HG03103 (cell line): ENCODE measurements at regions not wholly inside any gene's neighbourhood (a gene's known extent, or its start where the extent isn't known, plus 50 kb on each side); places are given as distances from the start of the nearest gene placed in this dataset.

Experiments
- ATAC-seq: cut with Tn5 transposase; IDR thresholded peaks from one replicate; pipeline ENCODE4 v1.9.1; 2021; ENCODE audit warnings: low read depth; ENCODE audit not compliant: unreplicated experiment

GRCh38 chr1:58992643-58993042 is 208.8 kb upstream of the JUN start:
- ATAC-seq: no peak

DNA sequence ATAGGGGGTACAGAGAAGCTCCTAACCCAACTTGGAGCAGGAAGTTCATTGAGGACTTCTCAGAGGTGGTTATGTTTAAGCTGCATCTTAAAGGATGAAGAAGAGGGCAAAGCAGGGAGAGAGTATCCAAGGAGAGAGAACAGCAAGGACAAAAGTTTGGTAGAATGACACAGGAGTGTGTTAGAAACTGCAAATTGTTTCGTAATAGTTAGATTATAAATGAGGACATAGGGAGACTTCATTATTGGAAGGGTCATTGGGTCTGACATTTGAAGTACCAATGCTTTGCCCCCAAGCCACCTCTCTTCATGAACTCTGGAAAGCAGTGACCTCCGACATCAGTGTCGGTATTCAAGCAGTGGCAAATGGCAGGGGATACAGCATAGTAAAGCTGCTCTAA is 209.6 kb upstream of the JUN start:
- no peak for ATAC-seq

- ATAC-seq: no peak
Observed at GRCh38 chr1:58994664-58995063, 210.8 kb upstream of the JUN start.

GRCh38 chr1:58996341-58997059 is 212.7 kb upstream of the JUN start:
- peak; percentile 55 for ATAC-seq

GRCh38 chr1:58997060-58997411 is 213.2 kb upstream of the JUN start:
- peak; percentile 64 for ATAC-seq

GRCh38 chr1:58997637-58998036 is 213.8 kb upstream of the JUN start:
- ATAC-seq: no peak

GRCh38 chr1:58999676-59000075 is 215.8 kb upstream of the JUN start:
- ATAC-seq: no peak

GRCh38 chr1:59004755-59005154 is 220.9 kb upstream of the JUN start:
- no peak for ATAC-seq

- ATAC-seq: no peak
Observed at GRCh38 chr1:59005491-59006288, 221.8 kb upstream of the JUN start.

DNA sequence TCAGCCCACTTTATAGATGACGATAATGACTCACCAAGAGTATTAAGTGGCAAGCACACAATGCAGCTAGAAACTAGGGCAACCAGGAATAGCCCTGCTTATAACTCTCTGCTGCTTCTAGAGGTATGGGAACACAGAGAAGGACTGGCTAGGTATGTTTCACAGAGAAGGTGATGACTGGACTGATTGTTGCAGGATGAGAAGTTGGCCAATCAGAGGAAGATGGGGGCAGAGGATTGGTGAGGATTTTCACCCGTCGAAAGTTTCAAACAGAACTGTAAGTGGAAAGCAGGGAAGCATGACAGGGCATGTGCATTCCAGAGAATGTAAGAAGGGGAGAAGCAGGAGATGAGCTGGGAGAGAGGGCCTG is 222.4 kb upstream of the JUN start:
- no peak for ATAC-seq

- no peak for ATAC-seq
Observed at GRCh38 chr1:59006932-59007331, 223.1 kb upstream of the JUN start.

GRCh38 chr1:59007429-59007819 is 223.6 kb upstream of the JUN start:
- no peak for ATAC-seq

GRCh38 chr1:59007820-59008598 is 224.2 kb upstream of the JUN start:
- ATAC-seq: peak; percentile 45

GRCh38 chr1:59008599-59009347 is 224.9 kb upstream of the JUN start:
- no peak for ATAC-seq

GRCh38 chr1:59011663-59012062 is 227.8 kb upstream of the JUN start:
- no peak for ATAC-seq

DNA sequence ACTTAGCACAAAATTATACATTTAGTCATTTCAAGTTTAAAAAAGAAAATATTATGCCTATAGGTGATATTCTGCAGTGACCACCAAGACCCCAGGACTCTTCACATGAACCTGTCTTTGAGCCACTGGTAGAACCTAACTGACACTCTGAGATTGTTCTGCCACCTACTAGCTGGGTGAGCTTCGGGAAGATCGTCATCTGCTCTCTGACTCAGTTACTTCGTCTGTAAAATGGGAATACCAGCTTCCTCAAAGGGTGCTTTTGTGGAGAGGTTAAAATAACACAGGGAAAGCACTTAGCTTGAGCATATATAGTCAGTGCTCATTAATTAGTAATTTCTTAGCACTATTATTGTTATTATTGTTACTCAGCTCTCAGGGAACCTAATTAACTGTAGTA is 228.5 kb upstream of the JUN start:
- no peak for ATAC-seq

DNA sequence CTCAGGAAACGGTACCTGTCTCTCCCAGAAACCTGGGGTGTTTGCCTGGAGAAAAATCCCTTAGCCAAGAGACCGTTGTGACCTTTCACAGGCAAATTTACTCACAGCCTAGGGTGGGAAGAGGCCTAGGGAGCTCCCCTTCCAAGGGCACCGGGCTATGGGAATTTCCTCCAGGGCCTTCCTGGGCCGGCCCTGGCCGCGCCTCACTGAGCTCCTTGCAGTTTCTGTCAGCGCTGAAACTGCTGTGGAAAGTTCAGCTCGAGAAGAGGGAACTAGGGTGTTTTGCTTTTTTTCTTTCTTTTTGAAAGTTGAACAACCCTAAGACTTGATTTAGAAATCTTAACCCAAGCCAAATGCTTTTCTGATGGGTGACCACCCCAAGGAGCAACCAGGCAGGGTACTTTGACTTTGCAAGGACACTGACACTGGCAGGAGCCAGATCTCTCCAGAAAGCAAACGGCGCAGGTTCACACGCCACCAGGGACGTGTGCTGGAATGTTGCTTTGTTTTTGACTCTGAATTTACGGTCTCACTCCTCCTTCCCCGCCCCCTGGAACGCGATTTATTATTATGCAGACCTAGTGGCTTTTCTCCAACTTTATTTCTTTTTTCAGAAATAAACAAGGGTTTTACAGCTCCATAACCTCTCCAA is 229.6 kb upstream of the JUN start:
- peak; percentile 50 for ATAC-seq

DNA sequence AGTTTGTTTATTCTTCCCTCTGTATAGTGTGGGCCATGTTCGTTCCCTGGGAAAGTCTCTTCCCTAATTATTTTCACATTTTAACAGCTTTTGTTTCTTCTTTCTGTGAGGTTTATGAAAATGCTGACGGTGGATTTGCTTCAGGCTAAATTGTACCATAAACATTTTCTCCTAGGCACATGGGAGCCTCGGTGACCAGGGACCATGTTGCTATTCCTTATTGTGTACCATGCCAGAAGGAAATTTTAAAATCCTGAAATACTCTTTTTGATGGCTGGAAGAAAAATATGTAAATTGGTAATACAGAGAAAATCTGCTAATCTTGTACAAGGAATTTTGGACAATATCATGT is 230.1 kb upstream of the JUN start:
- ATAC-seq: no peak

- no peak for ATAC-seq
Observed at GRCh38 chr1:59014827-59015226, 231.0 kb upstream of the JUN start.

DNA sequence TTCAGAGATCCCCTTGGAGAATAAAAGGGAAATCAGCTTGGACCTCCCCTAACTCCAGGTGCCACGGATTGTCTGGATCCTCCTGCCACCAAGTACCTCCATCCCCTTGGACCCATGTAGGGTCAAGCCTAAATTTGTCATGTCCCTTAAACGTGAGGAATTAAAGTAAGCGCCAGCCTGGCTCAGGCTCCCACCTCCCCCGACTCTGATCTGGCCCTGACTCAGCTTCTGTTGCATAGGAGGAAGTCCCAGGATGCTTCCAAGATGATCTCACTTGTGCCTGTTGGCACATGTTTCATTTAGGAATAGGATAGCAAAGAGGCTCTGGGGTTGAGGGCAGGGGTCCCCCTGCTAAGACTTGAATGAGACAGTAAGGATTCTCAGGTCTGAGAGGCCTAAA is 231.9 kb upstream of the JUN start:
- ATAC-seq: no peak
